OCI-LY1 (cell line): ENCODE measurements at regions not wholly inside any gene's neighbourhood (a gene's known extent, or its start where the extent isn't known, plus 50 kb on each side); places are given as distances from the start of the nearest gene placed in this dataset.

Experiments
- H2AFZ ChIP-seq: fragments of 200-600 bp; sonication (generic), shearing (Covaris generic); 2 replicates; pipeline ENCODE4 v1.6.0; 2014; ENCODE audit warnings: antibody characterized with exemption, mild to moderate bottlenecking, low read length
- H3F3A ChIP-seq: fragments of 200-600 bp; sonication (generic), shearing (Covaris generic); 2 replicates; pipeline ENCODE4 v1.6.0; 2014; ENCODE audit warnings: mild to moderate bottlenecking, antibody characterized with exemption, low read length, moderate library complexity; ENCODE audit not compliant: insufficient read depth
- H3K27ac ChIP-seq: fragments of 200-600 bp; sonication (generic); 2 replicates; pipeline ENCODE4 v1.5.1; 2014; ENCODE audit warnings: low read length, mixed run types, mild to moderate bottlenecking, low read depth; ENCODE audit not compliant: poor library complexity, severe bottlenecking
- H3K27me3 ChIP-seq: fragments of 200-600 bp; sonication (generic); 2 replicates; pipeline ENCODE4 v1.6.0; 2014; ENCODE audit warnings: antibody characterized with exemption, mild to moderate bottlenecking, low read length, moderate library complexity; ENCODE audit not compliant: insufficient read depth
- H3K36me3 ChIP-seq: fragments of 200-600 bp; sonication (generic); 2 replicates; pipeline ENCODE4 v1.6.1; 2014; ENCODE audit warnings: mild to moderate bottlenecking, antibody characterized with exemption, low read length, moderate library complexity, mixed read lengths; ENCODE audit not compliant: insufficient read depth
- H3K4me1 ChIP-seq: fragments of 200-600 bp; sonication (generic); 2 replicates; pipeline ENCODE4 v1.5.1; 2014; ENCODE audit warnings: mild to moderate bottlenecking, low read length, moderate library complexity; ENCODE audit not compliant: insufficient read depth, severe bottlenecking
- H3K4me2 ChIP-seq: fragments of 200-600 bp; sonication (generic), shearing (Covaris generic); 2 replicates; pipeline ENCODE4 v1.6.1; 2014; ENCODE audit warnings: low read length
- H3K4me3 ChIP-seq: fragments of 200-600 bp; sonication (generic); 2 replicates; pipeline ENCODE4 v1.5.1; 2014; ENCODE audit warnings: low read length, low read depth, mild to moderate bottlenecking, mixed read lengths; ENCODE audit not compliant: poor library complexity, severe bottlenecking
- H3K79me2 ChIP-seq: fragments of 200-600 bp; shearing (Covaris generic); 2 replicates; pipeline ENCODE4 v1.6.1; 2016; ENCODE audit warnings: mixed run types, low read length, mixed read lengths; ENCODE audit not compliant: insufficient read depth
- H3K9ac ChIP-seq: fragments of 200-600 bp; sonication (generic), shearing (Covaris generic); 2 replicates; pipeline ENCODE4 v1.6.1; 2014; ENCODE audit warnings: mild to moderate bottlenecking, low read length, mixed read lengths
- H3K9me2 ChIP-seq: fragments of 200-600 bp; sonication (generic), shearing (Covaris generic); 2 replicates; pipeline ENCODE4 v1.6.1; 2014; ENCODE audit warnings: low read depth, mild to moderate bottlenecking, low read length, mixed read lengths
- H3K9me3 ChIP-seq: fragments of 200-600 bp; shearing (Covaris generic); 2 replicates; pipeline ENCODE4 v1.6.1; 2014; ENCODE audit warnings: low read length, mixed read lengths
- H4K20me1 ChIP-seq: fragments of 200-600 bp; sonication (generic), shearing (Covaris generic); 2 replicates; pipeline ENCODE4 v1.6.0; 2016; ENCODE audit warnings: mild to moderate bottlenecking, low read length; ENCODE audit not compliant: insufficient read depth
- CTCF ChIP-seq: fragments of 200-600 bp; sonication (generic), shearing (Covaris generic); IDR thresholded peaks from 2 replicates; pipeline ENCODE4 v1.5.1; 2017; ENCODE audit warnings: mild to moderate bottlenecking, antibody characterized with exemption, low read length, moderate library complexity, mixed read lengths
- EZH2 ChIP-seq: fragments of 200-600 bp; sonication (generic), shearing (Covaris generic); IDR thresholded peaks from 2 replicates; pipeline ENCODE4 v1.8.0; 2017; ENCODE audit warnings: borderline replicate concordance, mixed run types, mild to moderate bottlenecking, antibody characterized with exemption, low read length, moderate library complexity, mixed read lengths

GRCh38 chr20:24819331-24819965 is 129.6 kb upstream of the CST7 start:
- Histone ChIP-seq H3K27me3 (no peaks in the 10 kb centered on the region; the same call in 1 of the 2 replicates), H3K27ac (no peak overlapping the region), H3K9me3 (no peaks in the 10 kb centered on the region), H3F3A (no peaks in the 10 kb centered on the region), H3K9ac (no peak overlapping the region), H3K9me2 (no peaks in the 10 kb centered on the region), H3K4me2 (no peak overlapping the region), H3K79me2 (no peaks in the 10 kb centered on the region), H2AFZ (no peak overlapping the region), H3K36me3 (no peaks in the 10 kb centered on the region), H3K4me1 (no peaks in the 10 kb centered on the region), H4K20me1 (no peaks in the 10 kb centered on the region), H3K4me3 (no peak overlapping the region)
- TF ChIP-seq EZH2, result no peak
- no peak for TF ChIP-seq CTCF

GRCh38 chr20:24820345-24820744 is 128.7 kb upstream of the CST7 start:
- Histone ChIP-seq H3K27me3 (no peaks in the 10 kb centered on the region; the same call in 1 of the 2 replicates), H2AFZ (no peak overlapping the region), H4K20me1 (no peaks in the 10 kb centered on the region), H3K4me1 (no peaks in the 10 kb centered on the region), H3K9ac (no peak overlapping the region), H3K9me2 (no peaks in the 10 kb centered on the region), H3K79me2 (no peaks in the 10 kb centered on the region), H3K4me3 (no peak overlapping the region), H3K36me3 (no peaks in the 10 kb centered on the region), H3K9me3 (no peaks in the 10 kb centered on the region), H3K27ac (no peak overlapping the region), H3F3A (no peaks in the 10 kb centered on the region), H3K4me2 (no peak overlapping the region)
- TF ChIP-seq EZH2 (no peak), CTCF (no peak)

- Histone ChIP-seq H3K4me2 (no peak overlapping the region), H3K36me3 (no peaks in the 10 kb centered on the region), H3K4me1 (no peaks in the 10 kb centered on the region), H3K9ac (no peak overlapping the region), H3K4me3 (no peak overlapping the region), H3F3A (no peaks in the 10 kb centered on the region), H3K27ac (no peak overlapping the region), H3K79me2 (no peaks in the 10 kb centered on the region), H2AFZ (no peak overlapping the region), H3K27me3 (no peaks in the 10 kb centered on the region; the same call in 1 of the 2 replicates), H4K20me1 (no peaks in the 10 kb centered on the region), H3K9me3 (no peaks in the 10 kb centered on the region), H3K9me2 (no peaks in the 10 kb centered on the region)
- TF ChIP-seq CTCF (no peak), EZH2 (no peak)
Measured at GRCh38 chr20:24821391-24821790, 127.7 kb upstream of the CST7 start.
